GM12878 (cell line): ENCODE measurements at regions not wholly inside any gene's neighbourhood (a gene's known extent, or its start where the extent isn't known, plus 50 kb on each side); places are given as distances from the start of the nearest gene placed in this dataset.

Experiments used
- BCL11A ChIP-seq: IDR thresholded peaks from 2 replicates; pipeline ENCODE4 v1.6.1; 2011; ENCODE audit warnings: low read depth, low read length
- BRCA1 ChIP-seq: IDR thresholded peaks from 2 replicates; pipeline ENCODE4 v1.6.1; 2011; ENCODE audit warnings: low read depth, low read length, improper control_type of control experiment
- CBX5 ChIP-seq: sonication (generic); IDR thresholded peaks from 2 replicates; pipeline ENCODE4 v1.6.1; 2016; ENCODE audit warnings: low read depth, moderate library complexity, mild to moderate bottlenecking, inconsistent platforms
- CHD1 ChIP-seq: IDR thresholded peaks from 2 replicates; pipeline ENCODE4 v1.6.1; 2012; ENCODE audit warnings: low read depth, low read length, improper control_type of control experiment
- HDAC2 ChIP-seq: fragments of 200-600 bp; sonication (generic); IDR thresholded peaks from 2 replicates; pipeline ENCODE4 v1.6.1; 2017
- HDAC6 ChIP-seq: fragments of 200-600 bp; sonication (generic); IDR thresholded peaks from one replicate; pipeline ENCODE4 v1.8.0; 2017; ENCODE audit warnings: antibody characterized with exemption; ENCODE audit not compliant: unreplicated experiment
- HDGF ChIP-seq: fragments of 450-650 bp; IDR thresholded peaks from 2 replicates; pipeline ENCODE4 v1.6.1; 2016; ENCODE audit warnings: antibody characterized with exemption
- JUND ChIP-seq: IDR thresholded peaks from 2 replicates; pipeline ENCODE4 v1.6.1; 2012; ENCODE audit warnings: low read depth, mild to moderate bottlenecking, low read length, improper control_type of control experiment, moderate library complexity
- MEF2A ChIP-seq: IDR thresholded peaks from 2 replicates; pipeline ENCODE4 v1.6.1; 2011; ENCODE audit warnings: low read depth, mild to moderate bottlenecking, low read length, moderate library complexity; ENCODE audit not compliant: insufficient read depth
- MEF2B ChIP-seq: fragments of 450-650 bp; IDR thresholded peaks from 2 replicates; pipeline ENCODE4 v1.6.1; 2018; ENCODE audit warnings: mild to moderate bottlenecking, moderate library complexity; ENCODE audit not compliant: partially characterized antibody, poor library complexity, severe bottlenecking
- MXI1 ChIP-seq: fragments of 150-350 bp; IDR thresholded peaks from 2 replicates; pipeline ENCODE4 v1.6.1; 2011; ENCODE audit warnings: low read depth, mild to moderate bottlenecking, inconsistent platforms, low read length, improper control_type of control experiment
- NFYA ChIP-seq: IDR thresholded peaks from 2 replicates; pipeline ENCODE4 v1.6.1; 2011; ENCODE audit warnings: low read depth, mild to moderate bottlenecking, low read length, improper control_type of control experiment, borderline replicate concordance
- NFYB ChIP-seq: IDR thresholded peaks from 2 replicates; pipeline ENCODE4 v1.6.1; 2011; ENCODE audit warnings: low read depth, mild to moderate bottlenecking, low read length, improper control_type of control experiment, moderate library complexity; ENCODE audit not compliant: insufficient read depth
- PML ChIP-seq: IDR thresholded peaks from 2 replicates; pipeline ENCODE4 v1.6.1; 2012; ENCODE audit warnings: low read length, inconsistent platforms
- POLR2AphosphoS2 ChIP-seq: IDR thresholded peaks from 2 replicates; pipeline ENCODE4 v1.6.1; 2011; ENCODE audit warnings: low read depth, mild to moderate bottlenecking, low read length, improper control_type of control experiment, moderate library complexity
- POLR2AphosphoS5 ChIP-seq: IDR thresholded peaks from 2 replicates; pipeline ENCODE4 v1.6.1; 2011; ENCODE audit warnings: mild to moderate bottlenecking, low read length, inconsistent platforms
- SREBF1 ChIP-seq: IDR thresholded peaks from 2 replicates; pipeline ENCODE4 v1.6.1; 2012; ENCODE audit warnings: mild to moderate bottlenecking, low read length
- TAF1 ChIP-seq: IDR thresholded peaks from 2 replicates; pipeline ENCODE4 v1.6.1; 2011; ENCODE audit warnings: mild to moderate bottlenecking, low read depth, low read length, borderline replicate concordance
- TCF3 ChIP-seq: IDR thresholded peaks from 2 replicates; pipeline ENCODE4 v1.6.1; 2012; ENCODE audit warnings: low read depth, mild to moderate bottlenecking, low read length, borderline replicate concordance; ENCODE audit not compliant: insufficient read depth
- WRNIP1 ChIP-seq: IDR thresholded peaks from 2 replicates; pipeline ENCODE4 v1.6.1; 2011; ENCODE audit warnings: low read depth, low read length, improper control_type of control experiment, borderline replicate concordance
- YY1 ChIP-seq: IDR thresholded peaks from 2 replicates; pipeline ENCODE4 v1.6.1; 2011; ENCODE audit warnings: low read depth, mild to moderate bottlenecking, low read length
- ZNF274 ChIP-seq: IDR thresholded peaks from one replicate; pipeline ENCODE4 v1.8.0; 2011; ENCODE audit not compliant: insufficient read length, insufficient read depth
- ZNF622 ChIP-seq: fragments of 450-650 bp; IDR thresholded peaks from 2 replicates; pipeline ENCODE4 v1.6.1; 2017; ENCODE audit warnings: mild to moderate bottlenecking, inconsistent platforms
- TF ChIP-seq, protein P1 (sequence below): fragments of 450-650 bp; IDR thresholded peaks from 2 replicates; pipeline ENCODE4 v1.6.1; 2016; ENCODE audit warnings: mild to moderate bottlenecking
- TF ChIP-seq, protein P2 (sequence below): fragments of 450-650 bp; formaldehyde crosslinking; IDR thresholded peaks from 2 replicates; pipeline ENCODE4 v1.5.0; 2022; ENCODE audit warnings: mild to moderate bottlenecking, missing genetic modification characterization
- TF ChIP-seq, protein P3 (sequence below): fragments of 450-650 bp; formaldehyde crosslinking; IDR thresholded peaks from 2 replicates; pipeline ENCODE4 v1.4.0; 2022; ENCODE audit warnings: mild to moderate bottlenecking, moderate library complexity

DNA sequence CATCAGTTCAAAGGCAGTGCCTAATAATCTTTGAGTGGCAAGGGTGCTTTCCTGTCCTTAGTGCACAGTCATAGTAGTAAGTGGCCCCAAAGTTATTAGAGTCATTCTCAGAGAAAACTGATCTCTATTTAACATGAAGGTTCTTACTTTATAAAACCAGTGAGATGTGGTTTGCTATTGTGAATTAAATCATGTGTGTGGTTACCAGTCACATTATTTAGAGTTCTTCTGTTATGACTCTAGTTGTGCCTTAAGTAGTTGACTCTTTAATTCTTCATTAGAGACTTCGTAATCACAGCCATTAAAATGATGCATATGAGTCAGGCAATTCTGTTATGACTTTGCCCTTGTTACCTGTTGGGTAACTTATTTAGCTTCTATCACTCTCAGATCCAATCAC lies 1392.9 kb upstream of the ACVR2A start (continued):
- TF ChIP-seq BRCA1 (no peak), PML (peak; percentile 55; the same call in 1 of the 2 replicates), MXI1 (no peak), CHD1 (no peak), ZNF274 (no peak), TCF3 (no peak), SREBF1 (no peak), BCL11A (peak; percentile 87; the same call in 1 of the 2 replicates), MEF2A (0 out of 2 replicates have a peak, but pooled peaks have one; percentile 53), HDAC6 (no peak), POLR2AphosphoS5 (no peak), WRNIP1 (no peak), NFYA (no peak), YY1 (no peak), TAF1 (no peak), ZNF622 (no peak), POLR2AphosphoS2 (no peak), HDGF (no peak), JUND (peak; percentile 48; the same call in 1 of the 2 replicates), NFYB (no peak), MEF2B (peak; percentile 72), HDAC2 (no peak), CBX5 (no peak)
- TF ChIP-seq, protein P1, sequence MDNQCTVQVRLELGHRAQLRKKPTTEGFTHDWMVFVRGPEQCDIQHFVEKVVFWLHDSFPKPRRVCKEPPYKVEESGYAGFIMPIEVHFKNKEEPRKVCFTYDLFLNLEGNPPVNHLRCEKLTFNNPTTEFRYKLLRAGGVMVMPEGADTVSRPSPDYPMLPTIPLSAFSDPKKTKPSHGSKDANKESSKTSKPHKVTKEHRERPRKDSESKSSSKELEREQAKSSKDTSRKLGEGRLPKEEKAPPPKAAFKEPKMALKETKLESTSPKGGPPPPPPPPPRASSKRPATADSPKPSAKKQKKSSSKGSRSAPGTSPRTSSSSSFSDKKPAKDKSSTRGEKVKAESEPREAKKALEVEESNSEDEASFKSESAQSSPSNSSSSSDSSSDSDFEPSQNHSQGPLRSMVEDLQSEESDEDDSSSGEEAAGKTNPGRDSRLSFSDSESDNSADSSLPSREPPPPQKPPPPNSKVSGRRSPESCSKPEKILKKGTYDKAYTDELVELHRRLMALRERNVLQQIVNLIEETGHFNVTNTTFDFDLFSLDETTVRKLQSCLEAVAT = peak; percentile 32; the same call in 1 of the 2 replicates
- TF ChIP-seq, protein P2, sequence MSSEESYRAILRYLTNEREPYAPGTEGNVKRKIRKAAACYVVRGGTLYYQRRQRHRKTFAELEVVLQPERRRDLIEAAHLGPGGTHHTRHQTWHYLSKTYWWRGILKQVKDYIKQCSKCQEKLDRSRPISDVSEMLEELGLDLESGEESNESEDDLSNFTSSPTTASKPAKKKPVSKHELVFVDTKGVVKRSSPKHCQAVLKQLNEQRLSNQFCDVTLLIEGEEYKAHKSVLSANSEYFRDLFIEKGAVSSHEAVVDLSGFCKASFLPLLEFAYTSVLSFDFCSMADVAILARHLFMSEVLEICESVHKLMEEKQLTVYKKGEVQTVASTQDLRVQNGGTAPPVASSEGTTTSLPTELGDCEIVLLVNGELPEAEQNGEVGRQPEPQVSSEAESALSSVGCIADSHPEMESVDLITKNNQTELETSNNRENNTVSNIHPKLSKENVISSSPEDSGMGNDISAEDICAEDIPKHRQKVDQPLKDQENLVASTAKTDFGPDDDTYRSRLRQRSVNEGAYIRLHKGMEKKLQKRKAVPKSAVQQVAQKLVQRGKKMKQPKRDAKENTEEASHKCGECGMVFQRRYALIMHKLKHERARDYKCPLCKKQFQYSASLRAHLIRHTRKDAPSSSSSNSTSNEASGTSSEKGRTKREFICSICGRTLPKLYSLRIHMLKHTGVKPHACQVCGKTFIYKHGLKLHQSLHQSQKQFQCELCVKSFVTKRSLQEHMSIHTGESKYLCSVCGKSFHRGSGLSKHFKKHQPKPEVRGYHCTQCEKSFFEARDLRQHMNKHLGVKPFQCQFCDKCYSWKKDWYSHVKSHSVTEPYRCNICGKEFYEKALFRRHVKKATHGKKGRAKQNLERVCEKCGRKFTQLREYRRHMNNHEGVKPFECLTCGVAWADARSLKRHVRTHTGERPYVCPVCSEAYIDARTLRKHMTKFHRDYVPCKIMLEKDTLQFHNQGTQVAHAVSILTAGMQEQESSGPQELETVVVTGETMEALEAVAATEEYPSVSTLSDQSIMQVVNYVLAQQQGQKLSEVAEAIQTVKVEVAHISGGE (CRISPR knock-in tag) = no peak
- TF ChIP-seq, protein P3, sequence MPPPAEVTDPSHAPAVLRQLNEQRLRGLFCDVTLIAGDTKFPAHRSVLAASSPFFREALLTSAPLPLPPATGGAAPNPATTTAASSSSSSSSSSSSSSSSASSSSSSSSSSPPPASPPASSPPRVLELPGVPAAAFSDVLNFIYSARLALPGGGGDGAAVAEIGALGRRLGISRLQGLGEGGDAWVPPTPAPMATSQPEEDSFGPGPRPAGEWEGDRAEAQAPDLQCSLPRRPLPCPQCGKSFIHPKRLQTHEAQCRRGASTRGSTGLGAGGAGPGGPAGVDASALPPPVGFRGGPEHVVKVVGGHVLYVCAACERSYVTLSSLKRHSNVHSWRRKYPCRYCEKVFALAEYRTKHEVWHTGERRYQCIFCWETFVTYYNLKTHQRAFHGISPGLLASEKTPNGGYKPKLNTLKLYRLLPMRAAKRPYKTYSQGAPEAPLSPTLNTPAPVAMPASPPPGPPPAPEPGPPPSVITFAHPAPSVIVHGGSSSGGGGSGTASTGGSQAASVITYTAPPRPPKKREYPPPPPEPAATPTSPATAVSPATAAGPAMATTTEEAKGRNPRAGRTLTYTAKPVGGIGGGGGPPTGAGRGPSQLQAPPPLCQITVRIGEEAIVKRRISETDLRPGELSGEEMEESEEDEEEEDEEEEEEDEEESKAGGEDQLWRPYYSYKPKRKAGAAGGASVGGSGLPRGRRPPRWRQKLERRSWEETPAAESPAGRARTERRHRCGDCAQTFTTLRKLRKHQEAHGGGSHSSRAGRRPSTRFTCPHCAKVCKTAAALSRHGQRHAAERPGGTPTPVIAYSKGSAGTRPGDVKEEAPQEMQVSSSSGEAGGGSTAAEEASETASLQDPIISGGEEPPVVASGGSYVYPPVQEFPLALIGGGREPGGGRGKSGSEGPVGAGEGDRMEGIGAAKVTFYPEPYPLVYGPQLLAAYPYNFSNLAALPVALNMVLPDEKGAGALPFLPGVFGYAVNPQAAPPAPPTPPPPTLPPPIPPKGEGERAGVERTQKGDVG (CRISPR knock-in tag) = no peak
